NCI-H524 treated with DMSO at 0.1 percent for 48 hours (cell line): ENCODE measurements at regions not wholly inside any gene's neighbourhood (a gene's known extent, or its start where the extent isn't known, plus 50 kb on each side); places are given as distances from the start of the nearest gene placed in this dataset.

ENCODE experiments used
- DNase-seq: peaks from one replicate; lab custom pipeline; 2025; lab: John Stamatoyannopoulos, UW

DNA sequence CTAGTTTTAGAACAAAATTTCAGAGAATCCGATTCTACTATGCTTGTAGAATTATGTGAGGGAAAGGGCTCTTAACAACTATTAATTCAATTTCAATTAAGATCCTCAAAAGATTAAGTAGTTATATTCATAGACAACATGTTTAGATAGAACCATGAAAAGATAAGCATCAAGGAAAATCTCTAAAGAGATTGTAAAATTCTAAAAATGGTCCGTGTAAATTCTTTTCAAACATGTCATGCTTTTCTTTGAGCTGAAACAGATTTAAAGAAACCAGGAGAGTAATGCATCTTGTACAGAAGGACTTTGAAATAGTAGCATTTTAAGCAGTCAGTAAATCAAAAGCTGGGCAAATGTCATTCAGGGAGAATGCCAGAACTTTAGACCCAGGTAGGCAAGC lies 1080.6 kb upstream of the B3GALT2 start:
- DNase-seq: no peak

DNA sequence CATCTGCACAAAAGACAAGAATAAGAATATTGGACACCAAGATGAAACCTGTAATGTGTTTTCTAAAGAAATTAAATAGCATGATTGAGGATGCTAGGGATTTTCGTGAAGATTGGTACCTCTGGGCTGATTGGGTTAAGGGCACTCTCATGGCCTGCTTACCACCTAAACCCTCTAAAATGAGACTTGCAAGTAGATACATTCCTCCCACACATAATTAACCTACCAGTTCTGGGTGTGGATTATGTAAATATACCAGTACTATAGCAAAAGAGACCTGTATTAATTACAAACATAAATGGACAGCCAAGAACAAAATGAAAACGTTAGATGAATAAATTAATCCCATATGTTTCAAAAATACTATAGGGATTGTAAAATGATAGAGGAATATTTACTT lies 1069.6 kb upstream of the B3GALT2 start:
- no peak for DNase-seq

DNA sequence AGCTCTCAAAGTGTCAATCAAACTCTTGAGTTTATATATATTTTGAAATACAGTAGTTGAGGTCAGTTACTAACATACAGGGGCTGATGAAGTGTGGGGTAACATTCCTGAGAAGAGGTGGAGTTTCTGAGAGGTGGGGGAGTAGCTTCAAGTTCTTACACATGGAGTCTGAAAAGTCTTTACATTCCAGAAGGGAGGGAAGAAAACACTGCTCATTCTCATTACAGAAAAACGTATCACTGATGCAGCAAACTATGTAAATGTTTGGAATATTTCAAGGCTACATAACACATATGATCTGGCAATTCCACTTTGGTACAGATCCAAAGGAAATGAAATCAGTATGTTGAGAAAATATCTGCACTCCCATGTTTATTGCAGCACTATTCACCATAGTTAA lies 1065.8 kb upstream of the B3GALT2 start:
- no peak for DNase-seq

DNA sequence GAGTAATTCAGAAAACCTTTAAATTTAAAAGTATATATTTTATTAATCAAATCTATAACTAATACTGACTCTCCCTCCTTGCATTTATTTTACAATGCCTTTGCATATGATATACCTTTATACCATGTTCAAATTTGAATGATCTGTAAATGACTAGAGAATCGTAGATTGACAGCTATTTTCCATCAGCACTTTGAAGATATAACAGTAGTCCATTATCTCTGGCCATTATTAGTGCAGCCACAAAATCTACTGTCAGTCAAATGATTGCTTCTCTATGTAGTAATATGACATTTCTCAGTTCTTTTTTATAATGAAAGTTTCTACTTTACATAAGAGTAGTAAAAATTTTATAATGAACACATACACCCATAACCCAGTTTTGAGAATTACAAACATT lies 1054.8 kb upstream of the B3GALT2 start:
- no peak for DNase-seq

DNA sequence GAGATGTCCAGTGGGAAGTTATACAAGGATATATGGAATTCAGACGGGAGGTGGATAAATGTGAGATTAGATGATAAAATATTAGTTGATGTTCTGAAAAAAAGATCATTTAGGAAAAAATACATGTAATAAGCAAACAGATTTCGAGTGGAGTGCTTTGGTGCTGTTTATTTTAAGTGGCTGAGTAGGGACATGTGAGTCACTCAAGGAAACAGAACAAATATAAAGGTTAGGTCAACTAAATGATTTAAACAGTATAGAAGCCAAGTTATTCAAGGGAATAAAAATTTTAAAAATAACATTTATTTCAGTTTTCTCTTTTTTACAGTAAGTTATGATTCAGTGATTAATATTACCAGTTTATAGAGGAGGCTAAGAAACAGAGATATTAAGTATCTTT lies 1046.7 kb upstream of the B3GALT2 start:
- DNase-seq: no peak

DNA sequence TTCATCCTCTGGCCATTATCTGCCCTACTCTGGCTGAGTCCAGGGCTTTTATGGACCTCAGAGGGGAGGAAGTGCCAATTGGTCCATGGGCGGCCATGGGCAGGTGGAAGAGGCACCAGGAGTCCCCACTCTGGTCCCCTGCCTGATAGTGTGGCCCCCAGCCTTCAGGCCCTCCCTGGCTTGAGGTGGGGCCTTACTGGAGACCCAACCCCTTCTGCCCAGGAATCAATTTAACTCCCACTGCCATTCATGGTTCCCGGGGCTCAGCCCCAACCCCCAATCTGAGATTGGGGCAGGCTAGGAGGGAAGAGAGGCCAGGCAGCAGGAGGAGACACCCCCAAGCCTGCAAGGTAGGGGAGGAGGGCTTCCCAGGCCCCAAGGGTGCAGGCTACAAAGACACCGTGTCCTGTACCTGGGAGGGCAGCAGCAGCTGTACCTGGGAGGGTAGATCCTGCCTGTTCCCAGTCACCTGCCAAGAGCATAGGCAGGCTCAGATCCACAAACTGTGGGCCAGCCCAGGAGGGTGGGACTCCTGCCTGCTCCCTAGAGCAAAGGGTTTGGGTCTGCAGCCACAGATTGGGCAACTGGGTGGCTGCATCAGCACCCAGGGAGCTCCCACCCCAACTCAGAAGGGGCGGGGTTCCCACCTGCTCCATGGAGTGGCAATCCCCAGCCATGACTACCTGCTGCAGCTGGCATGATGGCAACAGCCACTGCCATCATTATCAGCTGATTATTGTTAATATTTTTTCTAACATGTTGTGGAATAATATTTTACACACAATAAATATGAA lies 1044.1 kb upstream of the B3GALT2 start:
- DNase-seq: no peak

DNA sequence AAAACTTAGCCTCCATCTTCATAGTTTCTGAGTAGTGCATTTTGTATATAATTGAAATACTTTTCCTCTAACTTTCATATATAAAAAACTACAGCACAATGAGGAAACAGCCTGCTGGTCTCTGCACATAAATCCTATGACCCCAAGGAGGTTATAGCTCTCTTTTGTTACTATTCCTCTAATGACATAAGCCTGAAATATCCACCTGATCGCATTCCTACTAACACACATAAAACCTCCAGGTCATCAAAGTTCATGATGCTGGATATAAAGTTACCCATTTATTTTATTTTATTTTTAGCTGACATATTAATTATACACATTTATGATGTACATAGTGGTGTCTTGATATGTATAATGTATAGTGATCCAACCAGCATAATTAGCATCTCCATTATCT lies 1042.0 kb upstream of the B3GALT2 start:
- no peak for DNase-seq

DNA sequence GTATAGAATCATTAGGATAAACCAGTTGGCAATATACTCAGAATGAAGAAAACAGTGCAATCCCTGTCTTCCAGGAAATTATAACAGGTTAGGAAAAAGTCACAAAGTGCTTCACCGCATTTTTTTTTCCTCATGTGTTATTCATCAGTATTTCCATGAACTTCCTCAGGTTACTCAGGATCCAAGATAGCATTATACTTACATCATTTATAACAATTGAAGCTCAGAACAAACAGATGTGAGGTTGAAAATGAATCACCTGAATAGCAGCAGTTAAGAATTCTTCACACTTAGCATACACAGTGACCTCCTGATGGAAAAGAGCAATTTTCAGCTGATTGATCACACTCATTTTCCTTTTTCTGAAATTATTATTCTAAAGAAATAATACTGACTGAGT lies 1040.7 kb upstream of the B3GALT2 start:
- no peak for DNase-seq

DNA sequence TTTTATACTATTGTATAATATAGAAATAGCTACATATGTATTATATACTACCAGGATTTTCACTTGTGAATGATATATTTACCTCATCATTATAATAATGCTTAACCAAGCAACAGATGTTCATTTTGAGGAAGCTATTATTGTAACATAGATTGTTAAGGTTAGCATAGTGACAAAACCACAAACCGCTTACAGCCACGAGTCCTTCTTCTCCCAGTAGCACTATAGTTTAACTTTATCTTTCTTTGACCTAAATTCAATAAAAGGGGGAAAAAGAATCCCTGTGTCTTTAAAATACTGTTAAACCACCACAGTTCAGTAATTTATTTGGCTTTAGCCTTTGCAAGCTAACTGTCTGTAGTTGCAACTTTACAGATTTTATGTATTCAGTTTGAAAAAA lies 1039.4 kb upstream of the B3GALT2 start:
- no peak for DNase-seq

DNA sequence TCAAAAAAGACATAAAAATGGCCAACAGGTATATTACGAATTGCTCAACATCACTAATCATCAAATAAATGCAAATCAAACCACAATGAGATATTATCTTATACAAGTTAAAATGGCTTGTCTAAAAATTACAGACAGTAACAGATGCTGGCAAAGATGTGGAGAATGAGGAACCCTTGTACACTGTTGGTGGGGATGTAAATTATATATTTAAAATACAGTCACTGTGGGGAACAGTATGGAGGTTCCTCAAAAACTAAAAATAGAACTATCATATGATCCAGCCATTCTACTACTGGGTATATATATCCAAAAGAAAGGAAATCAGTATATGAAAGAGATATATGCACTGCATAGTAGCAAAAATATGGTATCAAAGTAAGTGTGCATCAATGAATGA lies 1037.2 kb upstream of the B3GALT2 start:
- no peak for DNase-seq

DNA sequence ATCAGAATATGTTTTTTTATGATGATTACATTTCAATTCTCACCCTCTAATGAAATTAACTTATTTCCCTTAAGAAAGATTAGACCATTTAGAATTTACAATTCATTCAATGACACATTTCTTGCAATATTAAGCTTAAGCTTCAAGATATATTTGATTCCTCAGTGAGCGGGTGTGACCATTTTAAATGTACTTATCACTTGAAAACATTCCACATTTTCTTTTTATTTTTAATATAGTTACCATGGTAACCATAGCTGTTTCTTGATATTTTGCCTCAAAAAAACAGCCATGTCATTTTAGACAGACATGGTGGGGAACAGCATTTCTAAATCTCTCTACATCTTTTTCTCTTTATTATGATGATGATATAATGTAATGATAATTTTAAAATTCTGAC lies 1029.0 kb upstream of the B3GALT2 start:
- no peak for DNase-seq

DNA sequence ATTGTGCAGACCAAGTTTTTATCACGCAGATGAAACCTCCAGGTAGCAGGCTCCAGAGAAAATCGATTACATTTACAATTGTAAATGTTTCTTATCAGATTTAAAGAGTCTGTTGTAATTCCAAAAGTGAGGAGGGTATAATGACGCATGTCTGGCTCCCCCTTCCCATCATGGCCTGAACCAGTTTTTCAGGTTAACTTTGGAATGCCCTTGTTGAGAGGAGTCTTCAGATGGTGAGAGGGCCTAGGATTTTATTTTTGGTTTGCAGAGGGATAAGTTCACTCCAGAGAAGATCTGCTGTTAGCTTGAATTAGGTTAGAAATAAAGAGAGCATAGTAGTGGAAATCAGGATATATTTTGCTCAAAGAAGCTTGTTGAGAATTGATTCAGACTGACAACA lies 1028.3 kb upstream of the B3GALT2 start:
- no peak for DNase-seq

DNA sequence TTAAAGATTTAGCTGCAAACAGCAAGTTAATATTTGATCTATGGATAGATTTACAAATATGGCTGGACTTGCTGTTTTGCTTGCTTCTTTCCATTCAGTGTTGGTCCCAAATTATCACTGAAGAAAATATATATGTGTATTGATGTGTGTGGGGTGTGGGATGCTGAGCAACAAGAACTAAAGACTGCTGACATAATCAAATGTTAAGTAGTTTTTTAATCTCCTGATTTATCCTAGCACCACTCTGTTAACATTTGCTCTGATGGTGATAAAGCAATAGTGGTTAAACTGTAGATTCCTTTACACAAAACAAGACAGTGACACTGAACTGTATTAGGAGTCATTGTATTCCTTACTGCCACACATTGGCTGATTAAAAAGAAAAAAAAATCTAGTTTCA lies 1023.5 kb upstream of the B3GALT2 start:
- DNase-seq: no peak

DNA sequence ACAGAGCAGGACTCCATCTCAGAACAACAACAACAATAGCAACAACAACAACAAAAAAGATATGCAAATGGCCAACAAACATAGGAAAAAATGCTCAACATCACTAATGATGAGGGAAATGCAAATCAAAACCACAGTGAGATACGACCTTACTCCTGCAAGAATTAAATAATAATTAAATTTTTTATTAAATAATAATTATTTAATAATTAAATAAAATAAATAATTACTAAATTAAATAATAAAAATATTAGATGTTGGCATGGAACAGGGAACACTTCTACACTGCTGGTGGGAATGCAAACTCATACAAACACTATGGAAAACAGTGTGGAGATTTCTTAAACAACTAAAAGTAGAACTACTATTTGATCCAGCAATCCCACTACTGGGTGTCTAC lies 1022.3 kb upstream of the B3GALT2 start:
- no peak for DNase-seq

DNA sequence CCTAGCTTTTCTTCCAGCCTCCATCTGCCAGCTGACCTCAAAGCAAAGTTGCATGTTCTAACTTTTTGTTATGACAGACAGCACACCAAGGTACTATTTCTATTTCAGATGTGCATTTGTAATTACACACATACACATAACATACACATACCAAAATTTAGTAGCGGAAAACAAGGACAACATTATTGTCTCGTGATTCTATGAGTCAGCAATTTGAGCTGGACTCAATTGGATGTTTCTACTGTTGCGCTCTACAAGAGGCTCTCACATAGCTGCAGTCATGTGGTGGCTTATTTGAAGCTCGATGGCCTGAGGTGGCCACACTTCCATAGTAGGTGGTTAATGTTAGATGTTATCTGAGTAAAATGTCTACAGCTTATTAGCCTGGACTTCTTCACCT lies 1010.1 kb upstream of the B3GALT2 start:
- DNase-seq: no peak

DNA sequence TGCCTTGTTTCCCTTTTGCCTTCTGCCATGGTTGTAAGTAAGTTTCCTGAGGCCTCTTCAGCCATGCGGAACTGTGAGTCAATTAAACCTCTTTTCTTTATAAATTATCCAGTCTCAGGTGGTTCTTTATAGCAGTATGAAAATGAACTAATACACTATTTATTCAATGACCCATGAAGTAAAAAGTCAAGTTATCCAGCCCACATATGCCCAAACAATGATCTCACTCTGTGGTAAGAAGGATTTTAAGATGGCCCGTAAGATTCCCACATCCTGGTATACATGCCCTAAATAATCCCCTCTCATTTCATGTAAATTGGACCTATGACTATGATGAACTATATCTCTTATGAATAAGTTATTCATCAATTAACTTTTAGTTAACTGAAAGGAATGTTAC lies 1008.3 kb upstream of the B3GALT2 start:
- DNase-seq: no peak

DNA sequence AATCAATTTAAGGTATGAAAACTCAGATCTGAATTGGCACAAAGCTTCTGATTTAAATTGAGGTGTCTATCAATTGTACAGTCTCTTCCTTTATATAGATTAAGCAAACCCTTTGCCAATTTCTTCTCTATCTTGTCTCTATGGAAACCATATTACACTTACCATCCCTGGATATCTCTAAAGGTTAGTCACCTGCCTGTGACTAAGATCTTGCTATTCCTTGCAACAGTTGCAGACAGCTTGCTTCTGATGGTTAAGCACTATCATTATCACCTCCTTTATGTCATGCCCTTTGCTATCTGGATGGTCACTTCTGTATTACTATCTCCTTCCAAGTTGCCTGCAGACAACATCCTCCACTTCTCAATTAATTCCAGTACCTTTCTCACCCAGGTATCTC lies 998.6 kb upstream of the B3GALT2 start:
- DNase-seq: no peak

DNA sequence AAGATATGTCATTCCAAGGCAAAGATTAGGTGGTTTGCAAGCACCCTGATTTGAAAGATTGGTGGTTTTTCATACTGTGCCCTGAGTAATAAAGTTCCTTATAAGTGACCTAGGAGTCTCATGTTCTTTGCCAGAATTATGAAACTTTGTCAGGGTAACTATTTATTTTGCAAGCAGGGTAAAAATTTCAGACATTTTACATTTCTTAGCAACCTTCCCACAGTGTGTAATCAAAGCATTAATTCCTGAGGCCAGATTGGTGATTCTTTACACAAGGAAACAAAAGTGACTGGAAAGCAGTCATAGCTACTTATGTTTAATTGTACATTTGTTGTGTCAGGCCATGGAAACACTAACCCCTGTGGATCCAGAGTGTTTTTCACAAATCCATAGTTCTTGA lies 998.0 kb upstream of the B3GALT2 start:
- DNase-seq: no peak

DNA sequence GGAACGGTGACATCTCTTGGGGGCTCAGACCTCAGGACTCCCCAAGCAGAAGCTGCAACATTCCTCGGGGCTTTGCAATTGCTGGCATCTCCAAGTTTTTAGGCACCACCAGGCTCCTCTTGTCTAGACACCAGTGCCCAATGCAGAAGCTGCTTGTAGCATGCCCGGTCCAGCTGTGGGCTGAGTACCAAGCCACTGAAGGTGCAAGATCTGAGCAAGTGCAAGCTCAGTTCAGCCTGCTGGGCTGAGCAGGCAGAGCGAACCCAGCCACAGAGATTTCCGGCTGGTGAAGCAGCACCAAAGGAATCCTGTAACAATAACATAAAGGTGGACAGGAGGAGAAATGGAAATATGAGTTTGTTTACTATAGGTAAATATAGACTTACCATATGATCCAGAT lies 995.4 kb upstream of the B3GALT2 start:
- no peak for DNase-seq

DNA sequence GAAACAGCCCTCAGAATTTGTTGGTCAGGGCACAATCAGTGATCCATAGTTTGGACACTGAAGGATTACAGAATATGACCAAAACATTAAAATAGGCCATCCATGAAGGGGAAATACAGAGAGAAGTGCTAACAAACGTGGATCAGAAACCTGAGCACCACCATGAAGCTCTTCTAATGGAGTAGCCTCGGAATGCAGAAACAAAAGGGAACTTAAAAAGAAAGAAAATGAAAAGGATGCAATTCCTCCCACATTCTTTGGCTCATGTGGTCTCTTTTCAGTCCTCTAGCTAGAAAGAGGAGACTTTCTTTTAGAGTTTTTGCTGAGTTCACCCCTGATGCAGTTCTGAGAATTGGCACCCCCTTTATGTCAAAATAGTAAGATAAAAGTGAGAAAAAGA lies 989.8 kb upstream of the B3GALT2 start:
- no peak for DNase-seq

DNA sequence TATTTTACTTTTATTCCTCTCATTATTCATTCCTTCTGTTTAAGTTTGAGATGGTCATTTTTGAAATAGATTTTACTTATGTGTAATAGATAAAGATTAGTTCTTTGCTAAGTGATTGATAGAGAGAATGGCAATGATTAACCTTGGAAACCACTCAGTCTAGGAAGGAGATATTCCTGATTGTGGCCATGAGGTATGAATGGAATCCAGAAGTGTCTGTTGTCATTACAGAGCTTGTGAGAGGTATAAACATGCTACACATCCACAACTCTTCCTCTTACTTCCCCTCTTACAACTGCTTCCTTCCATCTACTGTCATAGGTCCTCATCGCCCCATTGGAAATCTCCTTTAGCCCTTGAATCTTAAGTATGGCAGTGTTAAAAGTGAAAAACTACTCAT lies 988.8 kb upstream of the B3GALT2 start:
- no peak for DNase-seq

DNA sequence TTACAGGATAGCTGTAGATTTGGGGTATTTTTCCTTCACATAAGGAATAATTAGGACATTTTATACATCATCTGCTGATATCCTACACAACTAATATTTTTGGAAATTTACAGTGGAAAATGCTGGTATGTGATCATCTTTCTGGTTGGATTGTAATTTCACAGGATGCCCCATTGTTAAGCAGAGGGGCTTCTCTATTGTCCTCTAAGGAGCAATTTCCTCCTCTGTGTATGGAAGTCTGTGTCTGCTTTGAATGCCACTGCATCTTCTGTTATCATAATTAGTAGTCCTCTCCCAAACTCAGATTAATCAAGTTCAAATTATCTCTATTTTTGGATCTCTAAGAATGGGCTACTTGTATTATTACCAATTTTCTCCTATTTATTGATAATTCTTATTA lies 988.1 kb upstream of the B3GALT2 start:
- no peak for DNase-seq

DNA sequence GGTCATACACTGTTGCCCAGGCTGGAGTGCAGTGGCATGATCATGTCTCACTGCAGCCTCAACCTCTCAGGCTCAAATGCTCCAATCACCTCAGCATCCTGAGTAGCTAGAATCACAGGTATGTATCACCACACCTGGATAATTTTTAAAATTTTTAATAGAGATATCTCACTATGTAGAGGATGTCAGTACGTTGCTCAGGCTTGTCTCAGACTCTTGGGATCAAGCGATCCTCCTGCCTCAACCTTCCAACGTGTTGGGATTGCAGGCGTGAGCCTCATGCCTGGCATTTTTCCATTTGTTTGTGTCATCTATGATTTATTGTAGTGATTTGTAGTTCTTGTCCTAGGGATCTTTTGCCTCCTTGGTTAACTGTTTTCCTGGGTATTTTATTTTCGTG lies 985.2 kb upstream of the B3GALT2 start:
- no peak for DNase-seq

DNA sequence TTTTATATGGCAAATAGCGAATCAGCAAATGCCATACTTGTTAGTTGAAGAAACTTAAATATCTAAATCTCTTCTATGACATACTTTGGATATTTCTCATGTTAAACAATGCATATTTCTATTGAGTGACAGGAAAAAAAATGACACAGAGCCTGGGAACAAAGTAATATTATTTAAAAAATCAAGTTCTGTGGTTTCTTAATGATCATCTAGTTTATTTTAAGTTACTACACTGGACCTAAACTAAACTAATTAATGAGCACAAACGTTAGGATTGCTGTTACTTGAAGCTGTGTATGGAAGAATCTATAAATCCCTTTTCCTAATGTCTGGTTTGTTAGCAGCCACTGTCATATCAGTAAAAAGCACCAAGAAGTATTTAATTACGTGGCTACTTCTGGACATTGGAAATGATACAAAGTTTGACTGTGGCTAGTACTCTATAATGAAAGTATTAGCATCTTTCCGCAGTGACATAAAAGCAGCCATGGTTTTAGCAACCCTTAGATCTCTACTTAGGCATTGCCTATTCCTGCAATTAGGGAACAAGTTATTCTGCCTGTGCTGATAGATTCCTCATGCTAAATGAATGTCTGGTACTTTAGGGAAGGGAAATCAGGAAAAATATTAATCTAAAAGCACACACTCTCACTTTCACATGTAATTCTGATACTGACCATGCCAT lies 981.7 kb upstream of the B3GALT2 start:
- DNase-seq: no peak
